CD4-positive, alpha-beta T cell (primary cell): ENCODE measurements at regions not wholly inside any gene's neighbourhood (a gene's known extent, or its start where the extent isn't known, plus 50 kb on each side); places are given as distances from the start of the nearest gene placed in this dataset.
A peak's percentile ranks its signal among the peaks of the same experiment; 100 is the strongest.
"Not testable (repeated sequence)": the region's sequence is repeated elsewhere in the genome, so short reads cannot be mapped to it uniquely, and the experiment has no call there.

ENCODE experiments used
- ATAC-seq: fragments of 200-7000 bp; cut with Tn5 transposase; one replicate; pipeline ENCODE4 v1.10.0; 2022; ENCODE audit warnings: mild to moderate bottlenecking; ENCODE audit not compliant: poor library complexity
- CTCF ChIA-PET: fragments of 350-600 bp; sonication (Branson Sonifier 250); formaldehyde crosslinking; loops from one replicate; lab custom pipeline; 2021; ENCODE audit warnings: antibody characterized with exemption, inconsistent platforms; lab: Charles Lee
- POLR2A ChIA-PET: fragments of 350-600 bp; sonication (Branson Sonifier 250); formaldehyde crosslinking; loops from one replicate; lab custom pipeline; 2021; ENCODE audit warnings: antibody characterized with exemption, inconsistent platforms; lab: Charles Lee
- DNase-seq, 14 experiments: peaks; one replicate each; pipeline ENCODE4 v3.0.0-alpha.2; 2013 to 2020; ENCODE audit warnings: mixed read lengths in 2 of 14
- H3K27ac ChIP-seq, 2 donors: one replicate each; pipeline versions ENCODE4 v1.5.1 to v1.7.0; 2013; ENCODE audit warnings: low read length in 2 of 2, low read depth in 1 of 2, mild to moderate bottlenecking in 1 of 2
- H3K27me3 ChIP-seq, 2 experiments: 1 replicate in 1 of 2; 2 replicates in 1 of 2; pipeline versions ENCODE4 v1.6.1 to v1.7.0; 2013; ENCODE audit warnings: low read length in 2 of 2, control low read depth in 1 of 2, mild to moderate bottlenecking in 1 of 2, moderate library complexity in 1 of 2; ENCODE audit not compliant: insufficient read depth in 2 of 2, control insufficient read depth in 1 of 2
- H3K36me3 ChIP-seq: one replicate; pipeline ENCODE4 v1.6.1; 2013; ENCODE audit warnings: low read length, control low read depth; ENCODE audit not compliant: insufficient read depth
- H3K4me1 ChIP-seq: one replicate; pipeline ENCODE4 v1.6.1; 2013; ENCODE audit warnings: low read length, control low read depth; ENCODE audit not compliant: insufficient read depth
- H3K4me3 ChIP-seq: one replicate; pipeline ENCODE4 v1.5.1; 2013; ENCODE audit warnings: mild to moderate bottlenecking, low read length, moderate library complexity
- H3K9me3 ChIP-seq, 2 experiments: 1 replicate in 1 of 2; 2 replicates in 1 of 2; pipeline versions ENCODE4 v1.6.1 to v1.7.0; 2013; ENCODE audit warnings: low read length in 2 of 2, mild to moderate bottlenecking in 2 of 2, control low read depth in 1 of 2, moderate library complexity in 1 of 2; ENCODE audit not compliant: control insufficient read depth in 1 of 2, insufficient read depth in 1 of 2
- H3K27ac Mint-ChIP-seq: one replicate; pipeline ENCODE4 v1.8.0; 2020; ENCODE audit warnings: mixed read lengths
- H3K27me3 Mint-ChIP-seq: one replicate; pipeline ENCODE4 v1.8.0; 2021; ENCODE audit warnings: mixed read lengths
- H3K36me3 Mint-ChIP-seq: one replicate; pipeline ENCODE4 v1.8.0; 2021; ENCODE audit warnings: low read depth, mixed read lengths
- H3K4me1 Mint-ChIP-seq: one replicate; pipeline ENCODE4 v1.8.0; 2021; ENCODE audit warnings: low read depth, mixed read lengths
- H3K4me3 Mint-ChIP-seq: one replicate; pipeline ENCODE4 v1.8.0; 2020; ENCODE audit warnings: mild to moderate bottlenecking, mixed read lengths
- H3K9me3 Mint-ChIP-seq: one replicate; pipeline ENCODE4 v1.8.0; 2020; ENCODE audit warnings: mixed read lengths
- CTCF ChIP-seq: fragments of 200-600 bp; IDR thresholded peaks from one replicate; pipeline ENCODE4 v1.8.0; 2022; ENCODE audit warnings: antibody characterized with exemption, mild to moderate bottlenecking
- intact Hi-C, 2 experiments: fragments of 100-400 bp; cut with DNase I in 1 of 2; cut with micrococcal nuclease in 1 of 2; formaldehyde crosslinking; loops; one replicate each; pipeline versions ENCODE4 v1.15.1 to v1.9.0; 2023 to 2025; cut with DNase I, micrococcal nuclease

DNA sequence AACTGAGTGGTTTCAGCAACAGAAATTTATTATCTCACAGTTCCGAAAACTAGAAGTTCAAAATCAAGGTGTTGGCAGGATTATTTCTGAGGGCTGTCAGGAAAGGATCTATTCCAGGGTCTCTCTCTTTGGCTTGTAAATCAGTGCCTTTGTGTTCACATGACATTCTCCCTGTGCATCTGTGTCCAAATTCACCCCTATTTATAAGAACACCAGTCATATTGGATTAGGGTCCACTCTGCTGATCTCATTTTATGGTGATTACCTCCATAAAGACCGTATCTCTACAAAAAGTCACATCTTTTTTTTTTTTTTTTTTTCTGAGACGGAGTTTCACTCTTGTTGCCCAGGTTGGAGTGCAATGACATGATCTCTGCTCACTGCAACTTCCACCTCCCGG lies 68.6 kb upstream of the MARCKS start:
- Histone ChIP-seq H3K4me3 (no peak overlapping the region), H3K27me3 (peaks cover 0 to 2% of the 10 kb centered on the region in 2 experiments), H3K4me1 (no peaks in the 10 kb centered on the region), H3K9me3 (no peaks in the 10 kb centered on the region), H3K27ac (no peak overlapping the region), H3K36me3 (no peaks in the 10 kb centered on the region)
- Mint-ChIP-seq H3K4me1 (no peaks in the 10 kb centered on the region), H3K9me3 (no peaks in the 10 kb centered on the region), H3K36me3 (no peaks in the 10 kb centered on the region), H3K27ac (no peak overlapping the region), H3K27me3 (no peaks in the 10 kb centered on the region), H3K4me3 (no peak overlapping the region)
- TF ChIP-seq CTCF, result no peak
- CTCF ChIA-PET, result no interaction called here
- ATAC-seq (no peak), DNase-seq (no peak)
- POLR2A ChIA-PET, result no interaction called here
- intact Hi-C loops, result no loop called here

DNA sequence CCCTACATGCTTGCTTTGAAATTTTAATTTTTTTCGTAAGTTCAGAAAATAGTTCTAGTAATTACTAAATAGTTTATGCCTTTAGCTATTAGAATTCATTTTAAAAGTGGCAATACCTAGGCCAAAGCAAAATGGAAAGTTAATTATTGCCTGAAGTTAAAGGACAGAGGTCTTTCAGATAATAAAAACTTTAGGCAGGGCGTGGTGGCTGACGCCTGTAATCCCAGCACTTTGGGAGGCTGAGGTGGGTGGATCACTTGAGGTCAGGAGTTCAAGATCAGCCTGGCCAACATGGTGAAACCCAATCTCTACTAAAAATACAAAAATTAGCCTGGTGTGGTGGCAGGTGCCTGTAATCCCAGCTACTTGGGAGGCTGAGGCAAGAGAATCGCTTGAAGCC lies 65.9 kb upstream of the MARCKS start:
- H3K27me3 Mint-ChIP-seq, H3K36me3 ChIP-seq, H3K27ac ChIP-seq, H3K27me3 ChIP-seq, H3K9me3 ChIP-seq, POLR2A ChIA-PET, H3K27ac Mint-ChIP-seq, H3K9me3 Mint-ChIP-seq, intact Hi-C loops, H3K4me3 ChIP-seq, CTCF ChIA-PET, H3K4me3 Mint-ChIP-seq, ATAC-seq, H3K4me1 ChIP-seq, DNase-seq, H3K4me1 Mint-ChIP-seq, H3K36me3 Mint-ChIP-seq: not testable (repeated sequence)

- H3K4me3 Mint-ChIP-seq, CTCF ChIA-PET, H3K4me3 ChIP-seq, H3K4me1 Mint-ChIP-seq, intact Hi-C loops, H3K9me3 Mint-ChIP-seq, H3K27ac Mint-ChIP-seq, H3K36me3 Mint-ChIP-seq, H3K27ac ChIP-seq, POLR2A ChIA-PET, ATAC-seq, H3K27me3 Mint-ChIP-seq, H3K36me3 ChIP-seq, H3K9me3 ChIP-seq, H3K4me1 ChIP-seq, H3K27me3 ChIP-seq: not testable (repeated sequence)
- peak in 1 of 14 experiments; percentile 20 for DNase-seq
Observed at GRCh38 chr6:113795371-113795770, 61.8 kb upstream of the MARCKS start.

DNA sequence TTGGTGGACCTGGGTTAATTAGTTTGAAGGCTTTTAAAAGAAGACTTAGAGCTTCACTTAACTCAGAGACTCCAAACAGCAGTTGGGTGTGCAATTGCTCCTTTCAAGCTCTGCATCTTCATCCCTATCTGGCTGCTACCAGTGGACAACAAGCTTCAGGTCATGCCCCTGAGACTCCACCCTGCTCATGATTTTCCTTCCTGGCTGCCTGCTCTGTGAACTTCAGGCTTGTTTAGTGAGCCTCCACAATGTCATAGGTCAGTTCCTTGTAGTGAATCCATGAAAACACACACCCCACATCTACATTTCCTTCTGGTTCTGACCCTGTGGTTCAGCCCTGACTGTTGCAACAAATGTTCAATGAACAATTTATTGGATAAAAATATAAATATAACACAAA lies 61.1 kb upstream of the MARCKS start:
- H3K36me3 ChIP-seq, result no peaks in the 10 kb centered on the region
- H3K27me3 ChIP-seq, result no peaks in the 10 kb centered on the region
- Mint-ChIP-seq H3K27ac (no peak overlapping the region), H3K4me3 (no peak overlapping the region), H3K27me3 (peaks cover 6% of the 10 kb centered on the region), H3K36me3 (no peaks in the 10 kb centered on the region), H3K9me3 (no peaks in the 10 kb centered on the region), H3K4me1 (no peaks in the 10 kb centered on the region)
- DNase-seq (no peak), ATAC-seq (no peak)
- POLR2A ChIA-PET, result no interaction called here
- H3K4me1 ChIP-seq, result no peaks in the 10 kb centered on the region
- intact Hi-C loops, result no loop called here
- H3K27ac ChIP-seq, result no peak overlapping the region
- no peak for TF ChIP-seq CTCF
- H3K9me3 ChIP-seq, result no peaks in the 10 kb centered on the region
- CTCF ChIA-PET, result no interaction called here
- H3K4me3 ChIP-seq, result no peak overlapping the region
